OCI-LY1 (cell line): ENCODE measurements at regions not wholly inside any gene's neighbourhood (a gene's known extent, or its start where the extent isn't known, plus 50 kb on each side); places are given as distances from the start of the nearest gene placed in this dataset.

ENCODE experiments used
- H2AFZ ChIP-seq: fragments of 200-600 bp; sonication (generic), shearing (Covaris generic); 2 replicates; pipeline ENCODE4 v1.6.0; 2014; ENCODE audit warnings: antibody characterized with exemption, mild to moderate bottlenecking, low read length
- H3F3A ChIP-seq: fragments of 200-600 bp; sonication (generic), shearing (Covaris generic); 2 replicates; pipeline ENCODE4 v1.6.0; 2014; ENCODE audit warnings: mild to moderate bottlenecking, antibody characterized with exemption, low read length, moderate library complexity; ENCODE audit not compliant: insufficient read depth
- H3K27ac ChIP-seq: fragments of 200-600 bp; sonication (generic); 2 replicates; pipeline ENCODE4 v1.5.1; 2014; ENCODE audit warnings: low read length, mixed run types, mild to moderate bottlenecking, low read depth; ENCODE audit not compliant: poor library complexity, severe bottlenecking
- H3K27me3 ChIP-seq: fragments of 200-600 bp; sonication (generic); 2 replicates; pipeline ENCODE4 v1.6.0; 2014; ENCODE audit warnings: antibody characterized with exemption, mild to moderate bottlenecking, low read length, moderate library complexity; ENCODE audit not compliant: insufficient read depth
- H3K36me3 ChIP-seq: fragments of 200-600 bp; sonication (generic); 2 replicates; pipeline ENCODE4 v1.6.1; 2014; ENCODE audit warnings: mild to moderate bottlenecking, antibody characterized with exemption, low read length, moderate library complexity, mixed read lengths; ENCODE audit not compliant: insufficient read depth
- H3K4me1 ChIP-seq: fragments of 200-600 bp; sonication (generic); 2 replicates; pipeline ENCODE4 v1.5.1; 2014; ENCODE audit warnings: mild to moderate bottlenecking, low read length, moderate library complexity; ENCODE audit not compliant: insufficient read depth, severe bottlenecking
- H3K4me2 ChIP-seq: fragments of 200-600 bp; sonication (generic), shearing (Covaris generic); 2 replicates; pipeline ENCODE4 v1.6.1; 2014; ENCODE audit warnings: low read length
- H3K4me3 ChIP-seq: fragments of 200-600 bp; sonication (generic); 2 replicates; pipeline ENCODE4 v1.5.1; 2014; ENCODE audit warnings: low read length, low read depth, mild to moderate bottlenecking, mixed read lengths; ENCODE audit not compliant: poor library complexity, severe bottlenecking
- H3K79me2 ChIP-seq: fragments of 200-600 bp; shearing (Covaris generic); 2 replicates; pipeline ENCODE4 v1.6.1; 2016; ENCODE audit warnings: mixed run types, low read length, mixed read lengths; ENCODE audit not compliant: insufficient read depth
- H3K9ac ChIP-seq: fragments of 200-600 bp; sonication (generic), shearing (Covaris generic); 2 replicates; pipeline ENCODE4 v1.6.1; 2014; ENCODE audit warnings: mild to moderate bottlenecking, low read length, mixed read lengths
- H3K9me2 ChIP-seq: fragments of 200-600 bp; sonication (generic), shearing (Covaris generic); 2 replicates; pipeline ENCODE4 v1.6.1; 2014; ENCODE audit warnings: low read depth, mild to moderate bottlenecking, low read length, mixed read lengths
- H3K9me3 ChIP-seq: fragments of 200-600 bp; shearing (Covaris generic); 2 replicates; pipeline ENCODE4 v1.6.1; 2014; ENCODE audit warnings: low read length, mixed read lengths
- H4K20me1 ChIP-seq: fragments of 200-600 bp; sonication (generic), shearing (Covaris generic); 2 replicates; pipeline ENCODE4 v1.6.0; 2016; ENCODE audit warnings: mild to moderate bottlenecking, low read length; ENCODE audit not compliant: insufficient read depth
- EZH2 ChIP-seq: fragments of 200-600 bp; sonication (generic), shearing (Covaris generic); IDR thresholded peaks from 2 replicates; pipeline ENCODE4 v1.8.0; 2017; ENCODE audit warnings: borderline replicate concordance, mixed run types, mild to moderate bottlenecking, antibody characterized with exemption, low read length, moderate library complexity, mixed read lengths
- TF ChIP-seq, protein P1 (sequence below): fragments of 200-600 bp; sonication (generic), shearing (Covaris generic); IDR thresholded peaks from 2 replicates; pipeline ENCODE4 v1.5.1; 2017; ENCODE audit warnings: mild to moderate bottlenecking, antibody characterized with exemption, low read length, moderate library complexity, mixed read lengths

DNA sequence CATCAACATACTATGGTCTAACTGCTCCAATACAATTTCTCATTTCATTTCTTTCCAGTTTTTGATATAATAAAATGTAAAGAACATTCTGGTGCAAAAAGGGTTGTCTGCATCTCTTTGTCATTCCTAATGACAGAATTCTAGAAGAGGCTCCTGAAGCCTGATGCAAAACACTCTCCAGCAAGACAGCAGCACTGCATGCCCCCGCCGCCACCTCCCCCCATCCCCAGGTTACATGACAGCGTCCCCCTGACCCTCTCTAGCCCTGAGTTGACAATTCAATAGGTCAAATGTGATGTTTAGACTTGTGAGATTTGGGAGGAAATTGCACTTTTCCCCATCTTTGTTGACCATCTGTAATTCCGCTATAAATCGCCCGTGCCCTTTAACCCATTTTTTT lies 64.6 kb upstream of the C1orf21 start:
- no peak overlapping the region for H3K27ac ChIP-seq
- no peak overlapping the region for H3K9ac ChIP-seq
- no peaks in the 10 kb centered on the region for H3K79me2 ChIP-seq
- H3K9me2 ChIP-seq, result no peaks in the 10 kb centered on the region
- no peak overlapping the region for H2AFZ ChIP-seq
- H3K36me3 ChIP-seq, result no peaks in the 10 kb centered on the region
- H4K20me1 ChIP-seq, result no peaks in the 10 kb centered on the region
- H3K4me3 ChIP-seq, result no peak overlapping the region
- no peaks in the 10 kb centered on the region for H3F3A ChIP-seq
- TF ChIP-seq EZH2, result no peak
- TF ChIP-seq, protein P1, sequence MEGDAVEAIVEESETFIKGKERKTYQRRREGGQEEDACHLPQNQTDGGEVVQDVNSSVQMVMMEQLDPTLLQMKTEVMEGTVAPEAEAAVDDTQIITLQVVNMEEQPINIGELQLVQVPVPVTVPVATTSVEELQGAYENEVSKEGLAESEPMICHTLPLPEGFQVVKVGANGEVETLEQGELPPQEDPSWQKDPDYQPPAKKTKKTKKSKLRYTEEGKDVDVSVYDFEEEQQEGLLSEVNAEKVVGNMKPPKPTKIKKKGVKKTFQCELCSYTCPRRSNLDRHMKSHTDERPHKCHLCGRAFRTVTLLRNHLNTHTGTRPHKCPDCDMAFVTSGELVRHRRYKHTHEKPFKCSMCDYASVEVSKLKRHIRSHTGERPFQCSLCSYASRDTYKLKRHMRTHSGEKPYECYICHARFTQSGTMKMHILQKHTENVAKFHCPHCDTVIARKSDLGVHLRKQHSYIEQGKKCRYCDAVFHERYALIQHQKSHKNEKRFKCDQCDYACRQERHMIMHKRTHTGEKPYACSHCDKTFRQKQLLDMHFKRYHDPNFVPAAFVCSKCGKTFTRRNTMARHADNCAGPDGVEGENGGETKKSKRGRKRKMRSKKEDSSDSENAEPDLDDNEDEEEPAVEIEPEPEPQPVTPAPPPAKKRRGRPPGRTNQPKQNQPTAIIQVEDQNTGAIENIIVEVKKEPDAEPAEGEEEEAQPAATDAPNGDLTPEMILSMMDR, result no peak
- H3K4me1 ChIP-seq, result no peaks in the 10 kb centered on the region
- no peaks in the 10 kb centered on the region for H3K9me3 ChIP-seq
- no peaks in the 10 kb centered on the region for H3K27me3 ChIP-seq
- H3K4me2 ChIP-seq, result no peak overlapping the region

DNA sequence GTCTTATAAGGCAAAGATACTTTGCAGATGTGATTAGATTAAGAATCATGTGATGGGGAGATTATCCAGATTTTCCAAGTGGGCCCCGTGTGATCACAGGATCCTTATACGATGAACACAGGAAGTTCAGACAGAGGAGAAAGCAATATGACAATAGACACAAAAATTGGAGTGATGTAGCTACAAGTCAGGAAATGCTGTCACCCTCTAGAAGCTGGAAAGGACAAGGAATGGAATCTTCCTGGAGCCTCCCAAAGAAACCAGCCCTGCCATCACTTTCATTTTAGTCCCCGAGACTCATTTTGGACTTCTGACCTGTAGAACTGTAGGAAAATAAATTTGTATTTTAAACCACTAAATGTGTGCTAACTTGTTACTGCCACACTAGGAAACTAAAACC lies 61.9 kb upstream of the C1orf21 start:
- Histone ChIP-seq H3K9me2 (no peaks in the 10 kb centered on the region), H3K27ac (no peak overlapping the region), H3K9ac (no peak overlapping the region), H2AFZ (no peak overlapping the region), H3K4me2 (no peak overlapping the region), H4K20me1 (no peaks in the 10 kb centered on the region), H3K9me3 (no peaks in the 10 kb centered on the region), H3K27me3 (no peaks in the 10 kb centered on the region), H3F3A (no peaks in the 10 kb centered on the region), H3K79me2 (no peaks in the 10 kb centered on the region), H3K4me3 (no peak overlapping the region), H3K4me1 (no peaks in the 10 kb centered on the region), H3K36me3 (no peaks in the 10 kb centered on the region)
- TF ChIP-seq EZH2, result no peak
- TF ChIP-seq, protein P1, result no peak

GRCh38 chr1:184326278-184326677 lies 60.6 kb upstream of the C1orf21 start:
- Histone ChIP-seq H3K79me2 (no peaks in the 10 kb centered on the region), H4K20me1 (no peaks in the 10 kb centered on the region), H3K27ac (no peak overlapping the region), H3F3A (no peaks in the 10 kb centered on the region), H3K9ac (no peak overlapping the region), H3K27me3 (no peaks in the 10 kb centered on the region), H3K4me2 (no peak overlapping the region), H3K9me3 (no peaks in the 10 kb centered on the region), H2AFZ (no peak overlapping the region), H3K36me3 (no peaks in the 10 kb centered on the region), H3K4me1 (no peaks in the 10 kb centered on the region), H3K4me3 (no peak overlapping the region), H3K9me2 (no peaks in the 10 kb centered on the region)
- no peak for TF ChIP-seq EZH2
- TF ChIP-seq, protein P1, result no peak
